Effector memory CD4-positive, alpha-beta T cell (primary cell): ENCODE measurements at regions not wholly inside any gene's neighbourhood (a gene's known extent, or its start where the extent isn't known, plus 50 kb on each side); places are given as distances from the start of the nearest gene placed in this dataset.

ENCODE experiments used
- DNase-seq, 3 donors: peaks; one replicate each; pipeline ENCODE4 v3.0.0-alpha.2; 2020
- H3K27ac ChIP-seq: 2 replicates; pipeline ENCODE4 v1.7.0; 2013; ENCODE audit warnings: mild to moderate bottlenecking, low read length, moderate library complexity; ENCODE audit not compliant: insufficient read depth, poor library complexity, severe bottlenecking
- H3K27me3 ChIP-seq: replicated peaks from 2 replicates; pipeline ENCODE4 v1.7.0; 2013; ENCODE audit warnings: mild to moderate bottlenecking, low read length; ENCODE audit not compliant: insufficient read depth, control insufficient read depth, poor library complexity, severe bottlenecking
- H3K36me3 ChIP-seq: 2 replicates; pipeline ENCODE4 v1.7.0; 2013; ENCODE audit warnings: mild to moderate bottlenecking, low read length, moderate library complexity; ENCODE audit not compliant: control insufficient read depth, insufficient read depth
- H3K4me1 ChIP-seq: 2 replicates; pipeline ENCODE4 v1.7.0; 2013; ENCODE audit warnings: low read length, mild to moderate bottlenecking; ENCODE audit not compliant: control insufficient read depth, insufficient read depth, poor library complexity, severe bottlenecking
- H3K4me3 ChIP-seq: 2 replicates; pipeline ENCODE4 v1.7.0; 2013; ENCODE audit warnings: low read length, low read depth, mild to moderate bottlenecking; ENCODE audit not compliant: insufficient read depth, poor library complexity, severe bottlenecking
- H3K9me3 ChIP-seq: 2 replicates; pipeline ENCODE4 v1.7.0; 2013; ENCODE audit warnings: mild to moderate bottlenecking, low read length, moderate library complexity; ENCODE audit not compliant: control insufficient read depth

DNA sequence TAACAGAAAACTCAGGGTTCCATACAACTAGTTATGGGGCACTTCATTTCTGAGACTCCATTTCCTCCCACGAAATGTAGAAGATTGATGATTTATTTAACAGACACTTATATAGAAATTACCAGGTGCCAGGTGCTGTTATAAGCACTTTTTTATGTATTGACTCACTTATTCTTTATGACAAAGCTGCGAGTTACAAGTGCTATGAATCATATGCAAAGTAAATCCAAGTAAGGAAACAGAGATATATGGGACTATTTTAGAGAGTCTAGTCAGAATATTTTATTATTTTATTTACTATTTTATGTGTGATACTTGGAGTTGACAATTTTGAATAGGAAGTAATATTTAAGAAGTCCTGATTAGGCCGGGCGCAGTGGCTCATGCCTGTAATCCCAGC lies 822.8 kb upstream of the C9orf72 start:
- Histone ChIP-seq H3K4me3 (no peak overlapping the region), H3K27me3 (no peaks in the 10 kb centered on the region)
- no peak for DNase-seq

DNA sequence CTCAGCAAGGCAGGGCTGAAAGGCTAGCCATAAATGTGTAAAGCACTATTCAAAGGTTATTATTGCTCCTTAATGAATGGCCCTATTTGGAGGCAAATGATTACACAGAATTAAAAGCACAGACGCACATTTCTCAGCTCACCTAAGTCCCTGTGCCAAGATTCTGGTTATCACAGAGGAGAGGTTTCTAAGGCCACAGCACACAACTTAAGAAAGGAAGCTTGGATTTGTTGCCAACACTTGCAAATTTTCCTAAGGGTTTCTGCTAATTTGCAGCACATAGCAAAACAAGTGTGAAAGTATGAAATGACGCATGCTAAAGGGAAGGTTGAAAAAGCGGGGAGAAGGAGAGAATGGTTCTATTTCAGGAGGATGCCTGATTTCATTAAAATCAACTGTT lies 834.1 kb upstream of the C9orf72 start:
- no peak overlapping the region for H3K4me3 ChIP-seq

More for the DNA sequence above, 822.8 kb upstream of the C9orf72 start:
- Histone ChIP-seq H3K4me1 (no peaks in the 10 kb centered on the region), H3K27ac (no peak overlapping the region), H3K36me3 (no peaks in the 10 kb centered on the region), H3K9me3 (no peaks in the 10 kb centered on the region)

DNA sequence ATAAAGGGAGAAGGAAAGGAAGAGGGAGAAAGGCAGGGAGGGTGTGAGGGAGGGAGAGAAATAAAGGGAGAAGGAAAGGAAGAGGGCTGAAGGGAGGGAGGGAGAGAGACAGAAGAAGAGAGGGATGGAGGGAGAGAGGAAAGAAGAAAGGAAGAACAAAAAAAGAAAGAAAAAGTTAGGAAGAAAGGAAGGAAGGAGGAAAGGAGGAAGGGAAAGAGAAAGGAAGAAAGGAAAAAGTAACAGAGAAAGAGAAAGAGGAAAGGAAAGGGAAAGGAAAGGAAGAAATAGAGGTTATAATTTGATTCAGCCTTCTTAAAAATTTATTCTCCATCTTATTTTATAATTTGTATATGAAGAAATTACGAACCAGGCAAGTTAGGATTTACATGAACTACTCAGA lies 836.6 kb upstream of the C9orf72 start:
- Histone ChIP-seq H3K36me3 (no peaks in the 10 kb centered on the region), H3K27me3 (no peaks in the 10 kb centered on the region)

More for the DNA sequence above, 834.1 kb upstream of the C9orf72 start:
- Histone ChIP-seq H3K36me3 (no peaks in the 10 kb centered on the region), H3K4me1 (no peaks in the 10 kb centered on the region), H3K27me3 (no peaks in the 10 kb centered on the region), H3K27ac (no peak overlapping the region), H3K9me3 (no peaks in the 10 kb centered on the region)
- no peak for DNase-seq

DNA sequence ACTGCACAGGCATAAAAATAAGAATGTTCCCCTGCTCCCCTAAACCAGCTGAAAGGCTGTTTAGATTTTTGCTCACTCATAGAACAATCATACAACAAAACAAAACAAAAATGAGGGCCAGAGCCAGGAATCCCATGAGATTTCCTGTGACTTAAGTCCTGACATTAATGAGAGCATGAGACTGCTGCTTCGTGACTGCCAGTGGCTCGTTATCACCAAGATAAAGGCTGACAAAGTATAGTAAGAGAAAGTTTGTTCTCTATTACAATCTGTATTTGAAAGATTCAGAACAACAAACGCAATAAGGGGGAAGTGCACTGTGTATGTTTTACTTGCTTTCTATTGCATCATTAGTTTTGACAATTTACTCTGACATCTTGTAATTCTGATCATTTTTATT lies 837.1 kb upstream of the C9orf72 start:
- DNase-seq = no peak
- Histone ChIP-seq H3K27me3 (no peaks in the 10 kb centered on the region), H3K4me1 (no peaks in the 10 kb centered on the region), H3K9me3 (no peaks in the 10 kb centered on the region), H3K36me3 (no peaks in the 10 kb centered on the region), H3K4me3 (no peak overlapping the region), H3K27ac (no peak overlapping the region)

More for the DNA sequence above, 836.6 kb upstream of the C9orf72 start:
- Histone ChIP-seq H3K27ac (no peak overlapping the region), H3K4me3 (no peak overlapping the region), H3K4me1 (no peaks in the 10 kb centered on the region), H3K9me3 (no peaks in the 10 kb centered on the region)
- DNase-seq = no peak

DNA sequence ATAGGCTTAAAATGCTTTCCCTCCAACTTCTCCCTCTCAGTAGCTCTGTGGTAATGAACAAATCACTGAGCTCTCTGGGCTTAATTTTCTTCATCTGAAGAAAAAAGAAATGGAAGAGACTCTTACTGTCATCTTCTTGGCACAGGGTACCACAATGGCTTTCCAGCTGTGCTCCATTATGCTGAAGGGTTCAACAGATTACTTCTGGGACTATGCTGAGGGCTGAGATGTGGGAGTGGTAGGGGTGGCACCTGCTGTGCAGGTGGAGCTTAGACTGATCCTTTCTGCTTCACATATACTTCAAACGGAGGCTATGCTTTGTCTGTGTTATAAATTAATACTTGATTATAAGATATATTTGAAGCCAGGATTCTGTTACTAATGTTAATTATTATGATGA lies 840.2 kb upstream of the C9orf72 start:
- no peaks in the 10 kb centered on the region for H3K27me3 ChIP-seq
- DNase-seq = no peak
- H3K4me1 ChIP-seq = no peaks in the 10 kb centered on the region
- no peak overlapping the region for H3K27ac ChIP-seq
- no peak overlapping the region for H3K4me3 ChIP-seq
- H3K36me3 ChIP-seq = no peaks in the 10 kb centered on the region
- no peaks in the 10 kb centered on the region for H3K9me3 ChIP-seq

DNA sequence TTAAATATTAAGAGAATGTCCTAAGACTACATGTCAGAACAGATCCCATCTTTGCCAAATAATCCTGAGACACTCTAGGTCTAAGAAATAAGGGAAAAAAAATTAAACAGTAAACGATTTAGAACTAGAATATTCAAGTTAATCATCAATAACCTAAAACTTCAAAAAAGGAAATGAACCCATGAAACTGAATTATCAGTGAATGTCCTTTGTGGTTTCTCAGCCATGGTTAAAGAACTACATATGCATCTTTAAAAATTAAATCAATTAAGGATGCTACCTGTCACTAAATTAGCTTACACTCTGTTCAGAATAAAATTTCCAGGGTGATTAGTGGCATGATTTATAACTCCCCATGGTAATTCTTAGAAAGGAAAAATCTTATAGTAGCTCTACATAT lies 850.0 kb upstream of the C9orf72 start:
- no peaks in the 10 kb centered on the region for H3K36me3 ChIP-seq
- H3K4me3 ChIP-seq = no peak overlapping the region
- DNase-seq = no peak
- no peak overlapping the region for H3K27ac ChIP-seq
- no peaks in the 10 kb centered on the region for H3K27me3 ChIP-seq
- H3K9me3 ChIP-seq = no peaks in the 10 kb centered on the region
- H3K4me1 ChIP-seq = no peaks in the 10 kb centered on the region

DNA sequence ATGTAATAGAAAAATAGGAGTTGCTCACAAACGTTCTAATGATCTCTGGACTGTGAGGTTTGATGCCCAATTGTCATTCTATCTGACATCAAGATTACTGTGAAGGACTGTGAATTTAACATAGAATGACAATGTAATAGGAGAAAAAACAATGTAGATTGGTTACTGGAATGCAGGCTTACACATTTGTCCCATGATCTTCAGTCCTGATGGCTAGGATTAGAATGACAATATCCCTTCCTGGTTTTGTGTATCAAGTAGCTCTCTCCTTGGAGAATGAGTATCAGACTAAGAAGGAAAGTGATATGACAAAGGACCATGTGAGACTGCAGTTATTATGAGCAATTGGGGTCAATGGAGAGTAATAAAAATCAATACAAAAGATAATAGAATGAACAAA lies 862.2 kb upstream of the C9orf72 start:
- no peak for DNase-seq
- Histone ChIP-seq H3K4me3 (no peak overlapping the region), H3K36me3 (no peaks in the 10 kb centered on the region), H3K27me3 (no peaks in the 10 kb centered on the region), H3K27ac (no peak overlapping the region), H3K9me3 (no peaks in the 10 kb centered on the region), H3K4me1 (no peaks in the 10 kb centered on the region)

DNA sequence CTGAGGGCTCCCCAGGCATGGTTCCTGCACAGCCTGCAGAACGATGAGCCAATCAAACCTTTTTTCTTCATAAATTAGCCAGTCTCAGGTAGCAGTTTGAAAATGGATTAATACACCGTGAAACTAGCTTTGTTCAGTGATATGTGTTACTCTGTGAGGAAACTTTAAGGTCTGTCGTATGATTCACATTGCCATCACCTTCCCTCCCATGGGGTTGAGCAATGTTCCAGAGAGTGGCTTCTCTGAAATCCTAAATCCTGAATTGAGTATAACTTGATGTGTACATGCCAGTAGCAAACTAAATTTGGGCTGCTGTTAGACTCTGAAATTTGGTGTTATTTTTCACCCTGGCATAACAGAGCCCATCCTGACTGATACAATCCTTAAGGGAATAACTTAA lies 866.4 kb upstream of the C9orf72 start:
- no peak overlapping the region for H3K4me3 ChIP-seq
- H3K4me1 ChIP-seq = no peaks in the 10 kb centered on the region
- no peak for DNase-seq
- H3K27ac ChIP-seq = no peak overlapping the region
- no peaks in the 10 kb centered on the region for H3K9me3 ChIP-seq
- H3K36me3 ChIP-seq = no peaks in the 10 kb centered on the region
- H3K27me3 ChIP-seq = no peaks in the 10 kb centered on the region

DNA sequence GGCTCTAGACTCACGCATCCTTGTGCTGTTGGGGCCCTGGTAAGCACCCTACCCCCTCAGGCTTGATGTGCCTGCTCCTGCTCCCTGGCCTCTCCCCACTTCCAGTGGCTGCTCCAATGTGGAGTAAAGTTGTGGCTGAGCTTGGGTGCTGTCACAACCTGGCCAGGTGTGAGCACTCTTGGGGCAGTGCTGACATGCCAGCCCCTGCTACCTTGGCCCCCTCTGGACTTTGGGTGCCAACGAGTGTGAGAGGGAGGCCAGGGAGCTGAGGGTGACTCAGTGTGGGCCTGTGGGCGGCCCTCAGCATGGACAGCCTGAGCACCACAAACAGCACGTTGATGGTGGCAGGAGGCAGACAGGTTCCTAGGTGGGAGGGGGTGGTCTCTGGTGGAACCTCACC lies 870.2 kb upstream of the C9orf72 start:
- H3K4me3 ChIP-seq = no peak overlapping the region
- H3K36me3 ChIP-seq = no peaks in the 10 kb centered on the region
- no peak for DNase-seq
- no peaks in the 10 kb centered on the region for H3K9me3 ChIP-seq
- H3K27ac ChIP-seq = no peak overlapping the region
- H3K27me3 ChIP-seq = no peaks in the 10 kb centered on the region
- H3K4me1 ChIP-seq = no peaks in the 10 kb centered on the region

DNA sequence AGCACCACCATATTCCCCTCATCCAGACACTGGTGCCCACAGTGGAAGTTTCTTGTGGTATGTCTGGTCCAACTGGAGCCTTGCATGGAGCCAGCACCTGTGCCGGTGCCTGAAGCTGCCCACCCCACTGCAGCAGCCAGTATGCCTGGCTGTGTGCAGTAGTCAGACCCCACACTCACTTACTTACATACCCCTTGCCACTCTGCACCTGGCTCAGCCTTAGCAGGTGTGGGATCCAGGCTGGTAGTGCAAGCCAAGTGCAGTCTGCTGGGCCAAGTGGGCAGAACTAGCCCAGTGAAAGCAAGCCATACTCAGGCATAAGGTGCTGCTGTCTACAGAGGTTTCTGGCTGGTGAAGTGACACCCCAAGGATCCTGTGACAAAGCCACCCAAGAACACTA lies 871.4 kb upstream of the C9orf72 start:
- Histone ChIP-seq H3K9me3 (no peaks in the 10 kb centered on the region), H3K4me3 (no peak overlapping the region), H3K27ac (no peak overlapping the region), H3K4me1 (no peaks in the 10 kb centered on the region), H3K36me3 (no peaks in the 10 kb centered on the region), H3K27me3 (no peaks in the 10 kb centered on the region)
- no peak for DNase-seq

DNA sequence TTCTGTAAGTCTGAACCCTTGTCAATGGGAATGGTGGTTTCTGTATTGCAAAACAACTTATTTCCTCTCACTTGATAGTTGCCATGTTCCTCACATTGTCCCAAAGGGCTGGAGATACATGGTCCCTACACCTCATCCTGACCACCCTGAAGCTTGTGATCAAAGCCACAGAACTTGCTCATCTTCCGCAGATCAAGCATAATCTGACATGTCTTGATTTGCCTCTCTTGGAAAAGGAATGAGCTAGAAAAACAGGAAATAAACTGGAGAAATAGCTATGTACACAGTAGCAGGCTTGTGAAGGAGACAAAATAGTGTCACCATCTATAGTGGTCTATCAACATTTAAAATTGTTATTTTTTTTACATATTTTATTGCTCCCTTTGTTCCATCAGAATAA lies 871.9 kb upstream of the C9orf72 start:
- H3K27ac ChIP-seq = no peak overlapping the region
- DNase-seq = no peak
- no peaks in the 10 kb centered on the region for H3K9me3 ChIP-seq
- no peaks in the 10 kb centered on the region for H3K36me3 ChIP-seq
- H3K4me3 ChIP-seq = no peak overlapping the region
- no peaks in the 10 kb centered on the region for H3K27me3 ChIP-seq
- H3K4me1 ChIP-seq = no peaks in the 10 kb centered on the region
